ENCODE measurements at regions not wholly inside any gene's neighbourhood (a gene's known extent, or its start where the extent isn't known, plus 50 kb on each side); places are given as distances from the start of the nearest gene placed in this dataset.

- no peak overlapping the region for H3K18ac ChIP-seq (ENCODE audit: insufficient read length, low read depth, low read length)
Observed at GRCh38 chr10:107814865-107815487, 650.5 kb upstream of the SORCS1 start.

More at GRCh38 chr10:107814865-107815487, 650.5 kb upstream of the SORCS1 start:
- Mint-ChIP-seq H3K36me3 (ENCODE audit: insufficient read depth in 1 of 3, low read depth in 3 of 3) (no peaks in the 10 kb centered on the region), H3K27ac (peak overlapping the region in 1 of 3 experiments; percentile 72; a peak in 1 of 7 replicates), H3K27me3 (ENCODE audit: low read depth) (no peaks in the 10 kb centered on the region), H3K4me1 (peaks cover 8 to 17% of the 10 kb centered on the region in 2 experiments; a peak in 2 of 4 replicates), H3K9me3 (no peaks in the 10 kb centered on the region), H3K4me3 (no peak overlapping the region)
- Histone ChIP-seq H3K27ac (ENCODE audit: insufficient read length, low read depth, low read length) (no peak overlapping the region), H3K9me3 (ENCODE audit: control insufficient read depth, low read depth, low read length) (no peaks in the 10 kb centered on the region), H3T11ph (ENCODE audit: low read length) (no peak overlapping the region), H3K79me1 (ENCODE audit: insufficient read depth, low read depth, low read length, poor library complexity, severe bottlenecking) (no peaks in the 10 kb centered on the region), H3K9ac (ENCODE audit: extremely low read depth, insufficient read length, low read length) (no peak overlapping the region), H4K8ac (replicated peaks; ENCODE audit: insufficient read length, low read depth, low read length) (no peak overlapping the region), H3K79me2 (ENCODE audit: insufficient read depth, low read length) (no peaks in the 10 kb centered on the region), H3K56ac (ENCODE audit: insufficient read length, low read depth, low read length) (no peak overlapping the region), H2BK120ac (ENCODE audit: low read depth, low read length, poor library complexity, severe bottlenecking) (no peak overlapping the region), H2BK20ac (ENCODE audit: low read depth, low read length, poor library complexity, severe bottlenecking) (no peak overlapping the region), H2AFZ (ENCODE audit: low read length) (no peak overlapping the region), H3K23me2 (ENCODE audit: insufficient read length, low read depth, low read length, poor library complexity, severe bottlenecking) (no peaks in the 10 kb centered on the region), H2BK12ac (ENCODE audit: insufficient read length, low read depth, low read length) (no peak overlapping the region), H4K91ac (ENCODE audit: insufficient read length, low read depth, low read length) (no peak overlapping the region), H3K4me1 (ENCODE audit: insufficient read depth, low read length) (no peaks in the 10 kb centered on the region), H4K20me1 (ENCODE audit: control insufficient read depth, insufficient read depth, insufficient read length) (no peaks in the 10 kb centered on the region), H3K4me2 (ENCODE audit: insufficient read depth, insufficient read length, low read length) (no peak overlapping the region), H2BK5ac (ENCODE audit: insufficient read length, low read length) (no peak overlapping the region), H3K23ac (ENCODE audit: insufficient read length, low read depth, low read length) (no peak overlapping the region), H3K14ac (ENCODE audit: insufficient read depth, low read length) (no peak overlapping the region), H2AK5ac (ENCODE audit: insufficient read length, low read length) (no peak overlapping the region), H3K27me3 (ENCODE audit: insufficient read depth, low read length) (no peaks in the 10 kb centered on the region), H4K5ac (ENCODE audit: insufficient read length, low read depth, low read length) (no peak overlapping the region), H3K4ac (ENCODE audit: low read depth, low read length) (no peak overlapping the region), H2BK15ac (ENCODE audit: low read depth, low read length) (no peak overlapping the region)
- TF ChIP-seq CTCF (conservative IDR thresholded peaks at IDR 0.05): peak; percentile 85
- WGBS (ENCODE audit: extremely low coverage, insufficient read length, low lambda C conversion rate): no CpG with 5 or more reads among the region's 6 CpGs
- DNase-seq: peak; percentile 70

All from H9 (cell line).